Transverse colon (tissue), 3 donors: ENCODE measurements at regions not wholly inside any gene's neighbourhood (a gene's known extent, or its start where the extent isn't known, plus 50 kb on each side); places are given as distances from the start of the nearest gene placed in this dataset.
"Not testable (repeated sequence)": the region's sequence is repeated elsewhere in the genome, so short reads cannot be mapped to it uniquely, and the experiment has no call there.

Experiments
- EP300 ChIP-seq: sonication (generic); formaldehyde crosslinking; IDR thresholded peaks from one replicate; pipeline ENCODE4 v1.6.1; 2017; ENCODE audit warnings: antibody characterized with exemption, low read depth
- TF ChIP-seq, protein P1 (sequence below), 5 experiments: fragments of 200-600 bp in 3 of 5; fragments of 450-650 bp in 2 of 5; sonication (generic) in 3 of 5; IDR thresholded peaks; 1 replicate in 2 of 5; 2 replicates in 3 of 5; pipeline ENCODE4 v1.5.1; 2016 to 2017; ENCODE audit warnings: antibody characterized with exemption in 5 of 5, inconsistent platforms in 3 of 5, mild to moderate bottlenecking in 2 of 5, moderate library complexity in 1 of 5

DNA sequence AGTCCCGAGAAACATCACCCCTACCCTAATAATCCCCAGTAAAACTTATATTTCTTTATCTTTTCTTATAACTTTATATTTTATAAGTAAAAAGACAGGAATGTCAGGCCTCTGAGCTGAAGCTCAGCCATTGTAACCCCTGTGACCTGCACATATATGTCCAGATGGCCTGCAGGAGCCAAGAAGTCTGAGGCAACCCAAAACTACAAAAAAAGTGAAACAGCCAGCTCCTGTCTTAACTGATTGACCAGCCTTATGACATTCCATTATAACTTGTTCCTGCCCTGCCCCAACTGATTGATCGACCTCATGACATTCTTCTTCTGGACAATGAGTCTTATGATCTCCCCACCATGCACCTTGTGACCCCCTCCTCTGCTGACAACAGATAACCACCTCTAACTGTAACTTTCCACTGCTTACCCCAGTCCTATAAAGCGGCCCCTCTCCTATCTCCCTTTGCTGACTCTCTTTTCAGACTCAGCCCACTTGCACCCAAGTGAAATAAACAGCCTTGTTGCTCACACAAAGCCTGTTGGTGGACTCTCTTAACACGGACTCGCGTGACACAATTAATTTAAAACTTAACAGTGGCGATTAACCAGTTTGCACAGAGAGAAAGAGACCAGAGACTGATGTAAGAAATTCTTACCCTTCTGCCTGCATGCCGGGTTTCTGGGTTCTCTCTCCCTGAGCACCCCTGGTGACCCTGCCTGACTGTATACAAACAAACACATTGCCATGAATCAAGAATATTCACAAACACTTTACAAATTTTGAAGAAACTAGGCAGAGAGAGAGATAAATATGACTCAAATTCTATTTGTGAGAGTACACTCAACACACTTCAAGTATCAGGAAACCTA lies 1109.2 kb upstream of the TMEM132C start:
- TF ChIP-seq, protein P1, sequence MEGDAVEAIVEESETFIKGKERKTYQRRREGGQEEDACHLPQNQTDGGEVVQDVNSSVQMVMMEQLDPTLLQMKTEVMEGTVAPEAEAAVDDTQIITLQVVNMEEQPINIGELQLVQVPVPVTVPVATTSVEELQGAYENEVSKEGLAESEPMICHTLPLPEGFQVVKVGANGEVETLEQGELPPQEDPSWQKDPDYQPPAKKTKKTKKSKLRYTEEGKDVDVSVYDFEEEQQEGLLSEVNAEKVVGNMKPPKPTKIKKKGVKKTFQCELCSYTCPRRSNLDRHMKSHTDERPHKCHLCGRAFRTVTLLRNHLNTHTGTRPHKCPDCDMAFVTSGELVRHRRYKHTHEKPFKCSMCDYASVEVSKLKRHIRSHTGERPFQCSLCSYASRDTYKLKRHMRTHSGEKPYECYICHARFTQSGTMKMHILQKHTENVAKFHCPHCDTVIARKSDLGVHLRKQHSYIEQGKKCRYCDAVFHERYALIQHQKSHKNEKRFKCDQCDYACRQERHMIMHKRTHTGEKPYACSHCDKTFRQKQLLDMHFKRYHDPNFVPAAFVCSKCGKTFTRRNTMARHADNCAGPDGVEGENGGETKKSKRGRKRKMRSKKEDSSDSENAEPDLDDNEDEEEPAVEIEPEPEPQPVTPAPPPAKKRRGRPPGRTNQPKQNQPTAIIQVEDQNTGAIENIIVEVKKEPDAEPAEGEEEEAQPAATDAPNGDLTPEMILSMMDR (IDR thresholded peaks at IDR 0.05): not testable (repeated sequence)
- TF ChIP-seq EP300: not testable (repeated sequence)
